ENCODE measurements at regions not wholly inside any gene's neighbourhood (a gene's known extent, or its start where the extent isn't known, plus 50 kb on each side); places are given as distances from the start of the nearest gene placed in this dataset.

DNA sequence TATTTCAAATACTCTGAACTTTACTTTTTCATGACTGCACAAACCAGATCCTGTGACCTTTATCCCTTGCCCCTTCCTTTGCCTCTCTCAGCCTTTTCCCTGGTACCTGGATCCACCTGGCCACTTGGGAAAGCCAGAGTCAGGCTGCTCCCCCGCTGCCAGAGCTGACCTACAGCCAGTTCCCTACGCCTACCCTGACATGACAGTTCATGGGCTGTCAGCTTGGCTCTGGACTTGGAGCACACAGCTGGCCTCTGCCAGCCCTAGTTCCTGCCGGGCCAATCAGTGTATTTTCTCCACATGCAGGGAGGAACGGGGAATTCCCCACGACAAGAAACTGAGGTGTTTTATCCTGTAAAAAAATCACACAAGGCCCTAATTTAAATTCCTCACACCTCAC is 382.6 kb downstream of the INSC start:
- TF ChIP-seq, protein P1, sequence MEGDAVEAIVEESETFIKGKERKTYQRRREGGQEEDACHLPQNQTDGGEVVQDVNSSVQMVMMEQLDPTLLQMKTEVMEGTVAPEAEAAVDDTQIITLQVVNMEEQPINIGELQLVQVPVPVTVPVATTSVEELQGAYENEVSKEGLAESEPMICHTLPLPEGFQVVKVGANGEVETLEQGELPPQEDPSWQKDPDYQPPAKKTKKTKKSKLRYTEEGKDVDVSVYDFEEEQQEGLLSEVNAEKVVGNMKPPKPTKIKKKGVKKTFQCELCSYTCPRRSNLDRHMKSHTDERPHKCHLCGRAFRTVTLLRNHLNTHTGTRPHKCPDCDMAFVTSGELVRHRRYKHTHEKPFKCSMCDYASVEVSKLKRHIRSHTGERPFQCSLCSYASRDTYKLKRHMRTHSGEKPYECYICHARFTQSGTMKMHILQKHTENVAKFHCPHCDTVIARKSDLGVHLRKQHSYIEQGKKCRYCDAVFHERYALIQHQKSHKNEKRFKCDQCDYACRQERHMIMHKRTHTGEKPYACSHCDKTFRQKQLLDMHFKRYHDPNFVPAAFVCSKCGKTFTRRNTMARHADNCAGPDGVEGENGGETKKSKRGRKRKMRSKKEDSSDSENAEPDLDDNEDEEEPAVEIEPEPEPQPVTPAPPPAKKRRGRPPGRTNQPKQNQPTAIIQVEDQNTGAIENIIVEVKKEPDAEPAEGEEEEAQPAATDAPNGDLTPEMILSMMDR (IDR thresholded peaks at IDR 0.05; ENCODE audit: borderline replicate concordance, extremely low read depth, low read length, poor library complexity, severe bottlenecking) = no peak
- no peak for TF ChIP-seq EZH2 (IDR thresholded peaks at IDR 0.05; ENCODE audit: borderline replicate concordance, low read depth, low read length, severe bottlenecking)
